ENCODE measurements at regions not wholly inside any gene's neighbourhood (a gene's known extent, or its start where the extent isn't known, plus 50 kb on each side); places are given as distances from the start of the nearest gene placed in this dataset.
"Not testable (repeated sequence)": the region's sequence is repeated elsewhere in the genome, so short reads cannot be mapped to it uniquely, and the experiment has no call there.

- H3K27ac ChIP-seq (ENCODE audit: control insufficient read depth, insufficient read depth, low read length); H3K9me1 ChIP-seq (ENCODE audit: control insufficient read depth, extremely low read depth, insufficient read depth, low read length); H3K27me3 ChIP-seq (ENCODE audit: control insufficient read depth, extremely low read depth, insufficient read depth, low read length); FAIRE-seq; H3K9ac ChIP-seq (ENCODE audit: control insufficient read depth, extremely low read depth, insufficient read depth, low read length); H3K79me2 ChIP-seq (ENCODE audit: control insufficient read depth, insufficient read depth, low read length); DNase-seq (ENCODE audit: low read depth, low spot score); dilution Hi-C loops (cut with MboI; ENCODE audit: extremely low pct_ligation_motif_present, low sequenced_read_pairs); H3K4me3 ChIP-seq (ENCODE audit: control insufficient read depth in 2 of 3, extremely low read depth in 1 of 3, insufficient read depth in 2 of 3, low read depth in 1 of 3, low read length in 3 of 3); H3K9me3 ChIP-seq (ENCODE audit: control insufficient read depth, low read depth, low read length); H4K20me1 ChIP-seq (ENCODE audit: control insufficient read depth, extremely low read depth, insufficient read depth, low read length); H3K4me1 ChIP-seq (ENCODE audit: control insufficient read depth, extremely low read depth, insufficient read depth, low read length); H3K4me2 ChIP-seq (ENCODE audit: control insufficient read depth, extremely low read depth, insufficient read depth, low read depth, low read length); H3K36me3 ChIP-seq (ENCODE audit: control insufficient read depth in 2 of 2, extremely low read depth in 1 of 2, insufficient read depth in 2 of 2, low read length in 2 of 2); H2AFZ ChIP-seq (ENCODE audit: control insufficient read depth, low read length): not testable (repeated sequence)
These were observed 53.1 kb upstream of the HUNK start for GRCh38 chr21:31819692-31820091.

- DNase-seq (ENCODE audit: low read depth, low spot score); H3K4me3 ChIP-seq (ENCODE audit: control insufficient read depth in 2 of 3, extremely low read depth in 1 of 3, insufficient read depth in 2 of 3, low read depth in 1 of 3, low read length in 3 of 3); FAIRE-seq; H3K27ac ChIP-seq (ENCODE audit: control insufficient read depth, insufficient read depth, low read length); H3K79me2 ChIP-seq (ENCODE audit: control insufficient read depth, insufficient read depth, low read length); H3K4me1 ChIP-seq (ENCODE audit: control insufficient read depth, extremely low read depth, insufficient read depth, low read length); H4K20me1 ChIP-seq (ENCODE audit: control insufficient read depth, extremely low read depth, insufficient read depth, low read length); H3K36me3 ChIP-seq (ENCODE audit: control insufficient read depth in 2 of 2, extremely low read depth in 1 of 2, insufficient read depth in 2 of 2, low read length in 2 of 2); H3K4me2 ChIP-seq (ENCODE audit: control insufficient read depth, extremely low read depth, insufficient read depth, low read depth, low read length); dilution Hi-C loops (cut with MboI; ENCODE audit: extremely low pct_ligation_motif_present, low sequenced_read_pairs); H2AFZ ChIP-seq (ENCODE audit: control insufficient read depth, low read length); H3K9ac ChIP-seq (ENCODE audit: control insufficient read depth, extremely low read depth, insufficient read depth, low read length); H3K9me3 ChIP-seq (ENCODE audit: control insufficient read depth, low read depth, low read length); H3K27me3 ChIP-seq (ENCODE audit: control insufficient read depth, extremely low read depth, insufficient read depth, low read length); H3K9me1 ChIP-seq (ENCODE audit: control insufficient read depth, extremely low read depth, insufficient read depth, low read length): not testable (repeated sequence)
These were observed 58.5 kb upstream of the HUNK start for GRCh38 chr21:31814356-31814755.

- dilution Hi-C loops (cut with MboI; ENCODE audit: extremely low pct_ligation_motif_present, low sequenced_read_pairs): no loop called here
- Histone ChIP-seq H3K27me3 (ENCODE audit: control insufficient read depth, extremely low read depth, insufficient read depth, low read length) (no peaks in the 10 kb centered on the region), H4K20me1 (ENCODE audit: control insufficient read depth, extremely low read depth, insufficient read depth, low read length) (no peaks in the 10 kb centered on the region), H3K4me3 (ENCODE audit: control insufficient read depth in 2 of 3, extremely low read depth in 1 of 3, insufficient read depth in 2 of 3, low read depth in 1 of 3, low read length in 3 of 3) (no peak overlapping the region), H3K4me1 (ENCODE audit: control insufficient read depth, extremely low read depth, insufficient read depth, low read length) (no peaks in the 10 kb centered on the region), H3K9me3 (ENCODE audit: control insufficient read depth, low read depth, low read length) (no peaks in the 10 kb centered on the region), H3K27ac (ENCODE audit: control insufficient read depth, insufficient read depth, low read length) (no peak overlapping the region), H3K4me2 (ENCODE audit: control insufficient read depth, extremely low read depth, insufficient read depth, low read depth, low read length) (no peak overlapping the region), H2AFZ (ENCODE audit: control insufficient read depth, low read length) (no peak overlapping the region), H3K9me1 (ENCODE audit: control insufficient read depth, extremely low read depth, insufficient read depth, low read length) (no peaks in the 10 kb centered on the region), H3K79me2 (ENCODE audit: control insufficient read depth, insufficient read depth, low read length) (no peaks in the 10 kb centered on the region), H3K9ac (ENCODE audit: control insufficient read depth, extremely low read depth, insufficient read depth, low read length) (no peak overlapping the region), H3K36me3 (ENCODE audit: control insufficient read depth in 2 of 2, extremely low read depth in 1 of 2, insufficient read depth in 2 of 2, low read length in 2 of 2) (no peaks in the 10 kb centered on the region)
- no peak for TF ChIP-seq CTCF (optimal IDR thresholded peaks at IDR 0.05 in 1 of 3, IDR thresholded peaks at IDR 0.05 in 1 of 3, conservative IDR thresholded peaks at IDR 0.05 in 1 of 3; ENCODE audit: extremely low read depth in 1 of 3, insufficient read depth in 2 of 3, low read length in 3 of 3)
- no peak for TF ChIP-seq EZH2 (IDR thresholded peaks at IDR 0.05; ENCODE audit: low read length)
- FAIRE-seq (no peak), DNase-seq (ENCODE audit: low read depth, low spot score) (no peak)
These were observed 59.0 kb upstream of the HUNK start for GRCh38 chr21:31813862-31814261.

All from keratinocyte (primary cell).